ENCODE measurements at regions not wholly inside any gene's neighbourhood (a gene's known extent, or its start where the extent isn't known, plus 50 kb on each side); places are given as distances from the start of the nearest gene placed in this dataset.

DNA sequence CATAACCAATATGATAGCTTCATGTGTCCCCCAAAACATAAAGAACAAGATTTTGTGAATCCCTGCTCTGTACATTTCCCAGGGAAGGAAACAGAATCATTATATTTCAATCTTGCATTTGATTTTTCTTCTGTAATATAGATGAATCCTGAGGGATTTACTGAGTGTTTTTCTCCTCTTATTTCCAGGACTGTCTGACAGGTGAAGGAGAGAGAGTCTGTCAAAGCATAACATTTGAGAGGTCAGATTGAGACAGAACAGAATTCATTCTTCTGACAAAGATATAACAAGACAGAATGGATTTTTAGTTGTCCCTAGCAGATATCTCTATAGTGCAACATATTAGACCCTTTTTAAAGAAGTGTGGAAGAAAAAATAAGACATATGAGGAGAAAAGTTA, 354.5 kb upstream of the IZUMO3 start:
- TF ChIP-seq CTCF (IDR thresholded peaks at IDR 0.05) (no peak), POLR2A (IDR thresholded peaks at IDR 0.05) (no peak)
